Kidney tubule cell (primary cell): ENCODE measurements at regions not wholly inside any gene's neighbourhood (a gene's known extent, or its start where the extent isn't known, plus 50 kb on each side); places are given as distances from the start of the nearest gene placed in this dataset.
"Not testable (repeated sequence)": the region's sequence is repeated elsewhere in the genome, so short reads cannot be mapped to it uniquely, and the experiment has no call there.

Experiments used
- DNase-seq: peaks from one replicate; pipeline ENCODE4 v3.0.0-alpha.2; 2018; ENCODE audit warnings: low spot score

GRCh38 chr17:31748881-31749280 is 110.2 kb downstream of the COPRS start:
- DNase-seq = no peak

GRCh38 chr17:31746884-31747495 is 112.1 kb downstream of the COPRS start:
- DNase-seq = no peak

GRCh38 chr17:31745964-31746600 is 113.0 kb downstream of the COPRS start:
- DNase-seq = no peak

- DNase-seq = no peak
Observed at GRCh38 chr17:31744511-31744951, 114.5 kb downstream of the COPRS start.

GRCh38 chr17:31743797-31744196 is 115.2 kb downstream of the COPRS start:
- no peak for DNase-seq

GRCh38 chr17:31741371-31741770 is 117.7 kb downstream of the COPRS start:
- DNase-seq = no peak

GRCh38 chr17:31740611-31741082 is 118.4 kb downstream of the COPRS start:
- peak; percentile 13 for DNase-seq

- DNase-seq = peak; percentile 57
Observed at GRCh38 chr17:31738996-31739699, 119.9 kb downstream of the COPRS start.

- DNase-seq = no peak
Observed at GRCh38 chr17:31738488-31738887, 120.6 kb downstream of the COPRS start.

- no peak for DNase-seq
Observed at GRCh38 chr17:31738067-31738466, 121.0 kb downstream of the COPRS start.

- no peak for DNase-seq
Observed at GRCh38 chr17:31736855-31737625, 122.0 kb downstream of the COPRS start.

- no peak for DNase-seq
Observed at GRCh38 chr17:31733326-31733725, 125.7 kb downstream of the COPRS start.

- DNase-seq = not testable (repeated sequence)
Observed at GRCh38 chr17:31731585-31732154, 127.4 kb downstream of the COPRS start.

- no peak for DNase-seq
Observed at GRCh38 chr17:31731118-31731517, 127.9 kb downstream of the COPRS start.

GRCh38 chr17:31726980-31727427 is 132.0 kb downstream of the COPRS start:
- no peak for DNase-seq

GRCh38 chr17:31724619-31725018 is 134.4 kb downstream of the COPRS start:
- DNase-seq = no peak

- peak; percentile 32 for DNase-seq
Observed at GRCh38 chr17:31724026-31724425, 135.0 kb downstream of the COPRS start.

- DNase-seq = peak; percentile 52
Observed at GRCh38 chr17:31722251-31723056, 136.6 kb downstream of the COPRS start.

GRCh38 chr17:31721291-31722025 is 137.6 kb downstream of the COPRS start:
- DNase-seq = no peak

GRCh38 chr17:31717251-31717650 is 141.8 kb downstream of the COPRS start:
- DNase-seq = not testable (repeated sequence)
